Spleen (tissue), 7 donors: ENCODE measurements at regions not wholly inside any gene's neighbourhood (a gene's known extent, or its start where the extent isn't known, plus 50 kb on each side); places are given as distances from the start of the nearest gene placed in this dataset.

Source experiments
- POLR2A ChIP-seq, 3 donors: fragments of 450-650 bp; IDR thresholded peaks; one replicate each; pipeline ENCODE4 v1.5.1; 2017; ENCODE audit warnings: antibody characterized with exemption in 3 of 3, mild to moderate bottlenecking in 1 of 3
- TF ChIP-seq, protein P1 (sequence below), 11 experiments: fragments of 200-600 bp in 7 of 11; fragments of 450-650 bp in 4 of 11; sonication (generic) in 4 of 11; IDR thresholded peaks in 8 of 11; conservative IDR thresholded peaks in 3 of 11; 1 replicate in 7 of 11; 2 replicates in 4 of 11; pipeline versions ENCODE4 v1.4.0 to v1.8.0; 2016 to 2021; ENCODE audit warnings: antibody characterized with exemption in 11 of 11, inconsistent platforms in 4 of 11, mild to moderate bottlenecking in 1 of 11
- donor health status: DM: no; HTN: no; CAD: no; lungs with moderate emphysema.
- donor health status: DM: no; HTN: no; CAD: no.
- donor health status: DM: no; HTN: no; CAD: no.

GRCh38 chr6:170096191-170096802 is 194.6 kb downstream of the DLL1 start:
- no peak for TF ChIP-seq POLR2A (IDR thresholded peaks at IDR 0.05)
- TF ChIP-seq, protein P1, sequence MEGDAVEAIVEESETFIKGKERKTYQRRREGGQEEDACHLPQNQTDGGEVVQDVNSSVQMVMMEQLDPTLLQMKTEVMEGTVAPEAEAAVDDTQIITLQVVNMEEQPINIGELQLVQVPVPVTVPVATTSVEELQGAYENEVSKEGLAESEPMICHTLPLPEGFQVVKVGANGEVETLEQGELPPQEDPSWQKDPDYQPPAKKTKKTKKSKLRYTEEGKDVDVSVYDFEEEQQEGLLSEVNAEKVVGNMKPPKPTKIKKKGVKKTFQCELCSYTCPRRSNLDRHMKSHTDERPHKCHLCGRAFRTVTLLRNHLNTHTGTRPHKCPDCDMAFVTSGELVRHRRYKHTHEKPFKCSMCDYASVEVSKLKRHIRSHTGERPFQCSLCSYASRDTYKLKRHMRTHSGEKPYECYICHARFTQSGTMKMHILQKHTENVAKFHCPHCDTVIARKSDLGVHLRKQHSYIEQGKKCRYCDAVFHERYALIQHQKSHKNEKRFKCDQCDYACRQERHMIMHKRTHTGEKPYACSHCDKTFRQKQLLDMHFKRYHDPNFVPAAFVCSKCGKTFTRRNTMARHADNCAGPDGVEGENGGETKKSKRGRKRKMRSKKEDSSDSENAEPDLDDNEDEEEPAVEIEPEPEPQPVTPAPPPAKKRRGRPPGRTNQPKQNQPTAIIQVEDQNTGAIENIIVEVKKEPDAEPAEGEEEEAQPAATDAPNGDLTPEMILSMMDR (IDR thresholded peaks at IDR 0.05 in 8 of 11, conservative IDR thresholded peaks at IDR 0.05 in 3 of 11): no peak
